ENCODE measurements at regions not wholly inside any gene's neighbourhood (a gene's known extent, or its start where the extent isn't known, plus 50 kb on each side); places are given as distances from the start of the nearest gene placed in this dataset.

- H3K9ac ChIP-seq (ENCODE audit: insufficient read depth, low read depth, low read length): no peak overlapping the region
- in situ Hi-C loops (cut with HindIII; ENCODE audit: extremely low pct_ligation_motif_present, low pct_unique_long_range_greater_than_20kb) (no loop called here), intact Hi-C loops (cut with micrococcal nuclease; ENCODE audit: unreplicated experiment) (no loop called here)
- CTCF ChIA-PET (ENCODE audit: low intra/inter-chr PET ratio, low total read pairs): no interaction called here
- WGBS (ENCODE audit: low lambda C conversion rate): 0% methylated on average over 1 of the region's 1 CpG
- BruUV-seq (replicated peaks): no TSS peak
- DNase-seq (ENCODE audit: low spot score): no peak
- ATAC-seq: no peak
- no peaks in the 10 kb centered on the region for H4K20me1 ChIP-seq (ENCODE audit: insufficient read depth, low read length)
- H3K27me3 ChIP-seq (ENCODE audit: control insufficient read depth in 1 of 2, insufficient read depth in 2 of 2, low read length in 2 of 2): peaks cover 1 to 17% of the 10 kb centered on the region in 2 experiments; a peak in 2 of 5 replicates
- H3K9me3 ChIP-seq (ENCODE audit: low read length): no peaks in the 10 kb centered on the region
- H3K4me2 ChIP-seq (ENCODE audit: low read depth, low read length): no peak overlapping the region
- no peak overlapping the region for H2AFZ ChIP-seq (ENCODE audit: low read length)
- no peak for FAIRE-seq
- POLR2A ChIA-PET: no interaction called here
- no peaks in the 10 kb centered on the region for H3K79me2 ChIP-seq (ENCODE audit: insufficient read depth, low read length)
- H3K4me3 ChIP-seq (replicated peaks in 1 of 3; ENCODE audit: insufficient read depth in 1 of 3, low read depth in 2 of 3, low read length in 3 of 3): no peak overlapping the region
- H3K27ac ChIP-seq (ENCODE audit: extremely low read length, insufficient read depth, low read length): no peak overlapping the region
- no peaks in the 10 kb centered on the region for H3K36me3 ChIP-seq (replicated peaks in 1 of 2; ENCODE audit: control insufficient read depth in 1 of 2, insufficient read depth in 2 of 2, low read length in 2 of 2)
- TF ChIP-seq ASH2L (IDR thresholded peaks at IDR 0.05; ENCODE audit: insufficient read length, low read depth, low read length) (no peak), MZF1 (CRISPR knock-in tag; IDR thresholded peaks at IDR 0.05; ENCODE audit: borderline replicate concordance) (no peak), THYN1 (CRISPR knock-in tag; IDR thresholded peaks at IDR 0.05; ENCODE audit: borderline replicate concordance, low read depth) (no peak), RARA (CRISPR knock-in tag; IDR thresholded peaks at IDR 0.05) (no peak), AKNA (CRISPR knock-in tag; IDR thresholded peaks at IDR 0.05; ENCODE audit: borderline replicate concordance) (no peak), E2F5 (CRISPR knock-in tag; conservative IDR thresholded peaks at IDR 0.05) (no peak), HMGXB4 (CRISPR knock-in tag; IDR thresholded peaks at IDR 0.05; ENCODE audit: borderline replicate concordance in 1 of 2, low read depth in 1 of 2) (no peak), PATZ1 (CRISPR knock-in tag; IDR thresholded peaks at IDR 0.05) (no peak), ATRX (CRISPR knock-in tag; IDR thresholded peaks at IDR 0.05; ENCODE audit: borderline replicate concordance) (no peak), THAP8 (CRISPR knock-in tag; IDR thresholded peaks at IDR 0.05; ENCODE audit: borderline replicate concordance) (no peak)
- no peaks in the 10 kb centered on the region for H3K4me1 ChIP-seq (ENCODE audit: insufficient read depth, low read length)
These were observed 73.4 kb downstream of the CYTL1 start for GRCh38 chr4:4945829-4946228.
